Hepatocyte (in vitro differentiated cells): ENCODE measurements at regions not wholly inside any gene's neighbourhood (a gene's known extent, or its start where the extent isn't known, plus 50 kb on each side); places are given as distances from the start of the nearest gene placed in this dataset.

Experiments used
- CTCF ChIP-seq: fragments of 200-600 bp; sonication (generic); IDR thresholded peaks from 2 replicates; pipeline ENCODE4 v1.5.1; 2016; ENCODE audit warnings: antibody characterized with exemption, mild to moderate bottlenecking; ENCODE audit not compliant: poor library complexity
- EZH2 ChIP-seq: fragments of 200-600 bp; sonication (generic); IDR thresholded peaks from 2 replicates; pipeline ENCODE4 v1.6.1; 2016; ENCODE audit warnings: antibody characterized with exemption, mild to moderate bottlenecking, borderline replicate concordance
- EZH2phosphoT487 ChIP-seq: fragments of 200-600 bp; sonication (generic); IDR thresholded peaks from one replicate; pipeline ENCODE4 v1.6.1; 2018; ENCODE audit warnings: antibody characterized with exemption, mild to moderate bottlenecking, low read depth, moderate library complexity; ENCODE audit not compliant: unreplicated experiment, severe bottlenecking

GRCh38 chr12:108043750-108044533 is 85.1 kb upstream of the WSCD2 start:
- TF ChIP-seq CTCF (no peak), EZH2 (no peak), EZH2phosphoT487 (no peak)
